Endothelial cell of umbilical vein (primary cell): ENCODE measurements at regions not wholly inside any gene's neighbourhood (a gene's known extent, or its start where the extent isn't known, plus 50 kb on each side); places are given as distances from the start of the nearest gene placed in this dataset.

Experiments
- BruUV-seq: library from RNA; stranded (reverse); fragments of 400-500 nt; replicated peaks from 2 replicates; lab custom pipeline; 2021; lab: Mats Ljungman, UMichigan
- CTCF ChIA-PET: fragments of 300-600, 350-600 bp; sonication (Branson Sonifier 250); formaldehyde crosslinking; loops from one replicate; lab custom pipeline; 2021; ENCODE audit warnings: antibody characterized with exemption, inconsistent platforms; lab: Charles Lee
- POLR2A ChIA-PET: fragments of 300-600, 350-600 bp; sonication (Branson Sonifier 250); formaldehyde crosslinking; loops from one replicate; lab custom pipeline; 2021; ENCODE audit warnings: antibody characterized with exemption, inconsistent platforms; lab: Charles Lee
- DNase-seq: peaks from one replicate; pipeline ENCODE4 v3.0.0-alpha.2; 2011; ENCODE audit warnings: low read depth, low spot score
- FAIRE-seq: peaks from 2 replicates; lab custom pipeline; 2011; peaks lifted over from hg19 to GRCh38; lab: Jason Lieb, UNC
- H2AFZ ChIP-seq: 2 replicates; pipeline ENCODE4 v1.6.0; 2012; ENCODE audit warnings: low read depth, low read length, control low read depth, inconsistent platforms
- H3K27ac ChIP-seq: 2 replicates; pipeline ENCODE4 v1.5.1; 2011; ENCODE audit warnings: low read depth, mild to moderate bottlenecking, control low read depth, low read length, moderate library complexity; ENCODE audit not compliant: insufficient read depth
- H3K27me3 ChIP-seq, 2 experiments: 2 replicates each; pipeline versions ENCODE4 v1.6.0 to v1.6.1; 2011; ENCODE audit warnings: low read length in 2 of 2, mixed read lengths in 1 of 2; ENCODE audit not compliant: control insufficient read depth in 2 of 2, insufficient read depth in 2 of 2
- H3K36me3 ChIP-seq, 2 experiments: 2 replicates in 1 of 2; 3 replicates in 1 of 2; pipeline ENCODE4 v1.5.1; 2011; ENCODE audit warnings: low read length in 2 of 2, mild to moderate bottlenecking in 1 of 2, moderate library complexity in 1 of 2; ENCODE audit not compliant: control insufficient read depth in 2 of 2, insufficient read depth in 2 of 2; ENCODE audit errors: extremely low read depth in 1 of 2
- H3K4me1 ChIP-seq: 3 replicates; pipeline ENCODE4 v1.5.1; 2011; ENCODE audit warnings: mild to moderate bottlenecking, low read length; ENCODE audit not compliant: control insufficient read depth, insufficient read depth; ENCODE audit errors: extremely low read depth
- H3K4me2 ChIP-seq: 2 replicates; pipeline ENCODE4 v1.6.1; 2011; ENCODE audit warnings: low read length, control low read depth, mixed read lengths; ENCODE audit not compliant: insufficient read depth
- H3K4me3 ChIP-seq, 3 experiments: fragments of 200-600 bp in 1 of 3; sonication (generic), shearing (Covaris generic) in 1 of 3; replicated peaks in 1 of 3; 2 replicates each; pipeline ENCODE4 v1.5.1; 2011 to 2016; ENCODE audit warnings: control low read depth in 3 of 3, low read length in 3 of 3, mild to moderate bottlenecking in 2 of 3, inconsistent platforms in 1 of 3, low read depth in 1 of 3, moderate library complexity in 1 of 3; ENCODE audit not compliant: insufficient read depth in 1 of 3
- H3K79me2 ChIP-seq: 2 replicates; pipeline ENCODE4 v1.6.0; 2012; ENCODE audit warnings: low read length, inconsistent platforms; ENCODE audit not compliant: control insufficient read depth, insufficient read depth
- H3K9ac ChIP-seq: replicated peaks from 2 replicates; pipeline ENCODE3; 2011; ENCODE audit warnings: low read length, control low read depth; ENCODE audit not compliant: insufficient read depth; ENCODE audit errors: extremely low read depth
- H3K9me1 ChIP-seq: replicated peaks from 3 replicates; pipeline ENCODE4 v1.6.0; 2011; ENCODE audit warnings: mild to moderate bottlenecking, low read length; ENCODE audit not compliant: control insufficient read depth, insufficient read depth; ENCODE audit errors: extremely low read depth
- H3K9me3 ChIP-seq: replicated peaks from 2 replicates; pipeline ENCODE4 v1.5.1; 2012; ENCODE audit warnings: low read length, inconsistent platforms; ENCODE audit not compliant: control insufficient read depth, insufficient read depth
- H4K20me1 ChIP-seq: replicated peaks from 2 replicates; pipeline ENCODE3; 2011; ENCODE audit warnings: mild to moderate bottlenecking, low read length; ENCODE audit not compliant: control insufficient read depth, insufficient read depth; ENCODE audit errors: extremely low read depth
- EZH2 ChIP-seq: IDR thresholded peaks from 2 replicates; pipeline ENCODE4 v1.6.1; 2012; ENCODE audit warnings: borderline replicate concordance, low read depth, mild to moderate bottlenecking, moderate library complexity, low read length, inconsistent platforms; ENCODE audit not compliant: severe bottlenecking
- FOS ChIP-seq: IDR thresholded peaks from 2 replicates; pipeline ENCODE4 v1.6.1; 2011; ENCODE audit warnings: mild to moderate bottlenecking, low read length, moderate library complexity, borderline replicate concordance; ENCODE audit not compliant: insufficient read depth
- GATA2 ChIP-seq: IDR thresholded peaks from 2 replicates; pipeline ENCODE4 v1.7.0; 2011; ENCODE audit warnings: low read depth, mild to moderate bottlenecking, moderate library complexity, mixed read lengths, low read length; ENCODE audit not compliant: insufficient read length, insufficient read depth
- JUN ChIP-seq: IDR thresholded peaks from 2 replicates; pipeline ENCODE4 v1.6.1; 2011; ENCODE audit warnings: borderline replicate concordance, low read depth; ENCODE audit not compliant: insufficient read length, insufficient read depth
- MYC ChIP-seq: IDR thresholded peaks from one replicate; pipeline ENCODE4 v1.6.1; 2011; ENCODE audit warnings: mild to moderate bottlenecking, low read depth, low read length
- POLR2A ChIP-seq: IDR thresholded peaks from 2 replicates; pipeline ENCODE4 v1.6.1; 2012; ENCODE audit warnings: low read depth, mild to moderate bottlenecking, control low read depth, low read length
- POLR2AphosphoS5 ChIP-seq: IDR thresholded peaks from 2 replicates; pipeline ENCODE4 v1.6.1; 2012; ENCODE audit warnings: low read depth, mild to moderate bottlenecking, control low read depth, low read length, moderate library complexity; ENCODE audit not compliant: insufficient read depth
- dilution Hi-C: fragments of 300-500 bp; cut with MboI; formaldehyde crosslinking; loops from one replicate; pipeline ENCODE4 v1.15.0; 2019; ENCODE audit warnings: low sequenced_read_pairs; ENCODE audit not compliant: extremely low pct_ligation_motif_present
- intact Hi-C: fragments of 100-400 bp; cut with micrococcal nuclease; formaldehyde crosslinking; loops from one replicate; pipeline ENCODE4 v1.10.0; 2022
- TF ChIP-seq, protein P1 (sequence below): IDR thresholded peaks from 2 replicates; pipeline ENCODE4 v1.6.1; 2011; ENCODE audit not compliant: insufficient read depth, insufficient read length
- TF ChIP-seq, protein P2 (sequence below), 2 donors: IDR thresholded peaks; 1 replicate in 1 of 2; 2 replicates in 1 of 2; pipeline ENCODE4 v1.5.1; 2011; ENCODE audit warnings: low read length in 2 of 2, mild to moderate bottlenecking in 2 of 2, moderate library complexity in 2 of 2, control low read depth in 1 of 2, inconsistent platforms in 1 of 2, low read depth in 1 of 2; ENCODE audit not compliant: insufficient read depth in 1 of 2; ENCODE audit errors: extremely low read depth in 1 of 2

DNA sequence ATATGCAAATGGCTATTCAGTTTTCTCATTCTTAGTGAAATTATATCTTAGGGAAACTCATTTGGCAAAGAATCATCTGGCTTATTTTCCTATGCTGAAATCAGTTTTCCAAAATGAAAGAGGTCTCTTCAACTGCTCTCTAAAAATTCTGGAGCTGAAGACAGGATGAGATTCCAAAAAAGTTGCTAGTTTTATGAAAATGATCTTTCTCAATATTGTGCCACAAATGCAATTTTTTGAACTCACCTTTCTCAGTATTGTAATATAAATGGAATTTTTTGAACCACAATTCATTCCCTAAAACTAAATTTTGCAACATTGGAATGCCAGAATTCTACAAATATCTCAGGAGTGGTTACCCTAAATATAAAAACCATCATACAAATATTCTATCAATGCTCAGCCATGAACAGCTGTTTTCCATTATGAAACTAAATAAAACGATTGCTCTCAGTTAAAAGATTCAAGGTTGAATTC lies 147.7 kb upstream of the PKDCC start:
- intact Hi-C loops (no loop called here), dilution Hi-C loops (no loop called here)
- no peak for DNase-seq
- ChIA-PET CTCF (interaction anchor here (1.1 kb wide), 1 partner anchor 167 kb away, joined by 3 read pairs; no protein-coding TSS in a partner anchor), POLR2A (no interaction called here)
- FAIRE-seq = no peak
- Histone ChIP-seq H3K4me1 (no peaks in the 10 kb centered on the region), H3K9ac (no peak overlapping the region), H3K9me3 (no peaks in the 10 kb centered on the region), H3K4me3 (no peak overlapping the region), H3K36me3 (no peaks in the 10 kb centered on the region), H3K4me2 (no peak overlapping the region), H3K79me2 (no peaks in the 10 kb centered on the region), H3K27me3 (peaks cover 8 to 14% of the 10 kb centered on the region in 2 experiments), H4K20me1 (no peaks in the 10 kb centered on the region), H2AFZ (no peak overlapping the region), H3K27ac (no peak overlapping the region), H3K9me1 (no peaks in the 10 kb centered on the region)
- TF ChIP-seq, protein P1, sequence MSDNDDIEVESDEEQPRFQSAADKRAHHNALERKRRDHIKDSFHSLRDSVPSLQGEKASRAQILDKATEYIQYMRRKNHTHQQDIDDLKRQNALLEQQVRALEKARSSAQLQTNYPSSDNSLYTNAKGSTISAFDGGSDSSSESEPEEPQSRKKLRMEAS = no peak
- no peak for TF ChIP-seq POLR2A
- TF ChIP-seq EZH2 = no peak
- no peak for TF ChIP-seq GATA2
- TF ChIP-seq FOS = no peak
- TF ChIP-seq MYC = no peak
- no peak for TF ChIP-seq JUN
- TF ChIP-seq, protein P2, sequence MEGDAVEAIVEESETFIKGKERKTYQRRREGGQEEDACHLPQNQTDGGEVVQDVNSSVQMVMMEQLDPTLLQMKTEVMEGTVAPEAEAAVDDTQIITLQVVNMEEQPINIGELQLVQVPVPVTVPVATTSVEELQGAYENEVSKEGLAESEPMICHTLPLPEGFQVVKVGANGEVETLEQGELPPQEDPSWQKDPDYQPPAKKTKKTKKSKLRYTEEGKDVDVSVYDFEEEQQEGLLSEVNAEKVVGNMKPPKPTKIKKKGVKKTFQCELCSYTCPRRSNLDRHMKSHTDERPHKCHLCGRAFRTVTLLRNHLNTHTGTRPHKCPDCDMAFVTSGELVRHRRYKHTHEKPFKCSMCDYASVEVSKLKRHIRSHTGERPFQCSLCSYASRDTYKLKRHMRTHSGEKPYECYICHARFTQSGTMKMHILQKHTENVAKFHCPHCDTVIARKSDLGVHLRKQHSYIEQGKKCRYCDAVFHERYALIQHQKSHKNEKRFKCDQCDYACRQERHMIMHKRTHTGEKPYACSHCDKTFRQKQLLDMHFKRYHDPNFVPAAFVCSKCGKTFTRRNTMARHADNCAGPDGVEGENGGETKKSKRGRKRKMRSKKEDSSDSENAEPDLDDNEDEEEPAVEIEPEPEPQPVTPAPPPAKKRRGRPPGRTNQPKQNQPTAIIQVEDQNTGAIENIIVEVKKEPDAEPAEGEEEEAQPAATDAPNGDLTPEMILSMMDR (IDR thresholded peaks at IDR 0.05; ENCODE audit: extremely low read depth in 1 of 2, insufficient read depth in 1 of 2, low read depth in 1 of 2, low read length in 2 of 2) = no peak
- TF ChIP-seq POLR2AphosphoS5 = no peak
- no TSS peak for BruUV-seq
